GM12878 (cell line): ENCODE measurements at regions not wholly inside any gene's neighbourhood (a gene's known extent, or its start where the extent isn't known, plus 50 kb on each side); places are given as distances from the start of the nearest gene placed in this dataset.

Source experiments
- ATAC-seq: fragments of 200-7000 bp; cut with Tn5 transposase; 3 replicates; pipeline ENCODE4 v1.9.1; 2020; ENCODE audit warnings: mild to moderate bottlenecking, moderate library complexity
- BruUV-seq: library from RNA; stranded (reverse); fragments of 400-500 nt; replicated peaks from 2 replicates; lab custom pipeline; 2021; lab: Mats Ljungman, UMichigan
- CTCF ChIA-PET: fragments of 300-600 bp; sonication (Branson Sonifier 250); formaldehyde crosslinking; extraction: SDS; loops from one replicate; lab custom pipeline; 2021; ENCODE audit warnings: inconsistent platforms; lab: Yijun Ruan, JAX
- POLR2A ChIA-PET: fragments of 350-600 bp; formaldehyde crosslinking; extraction: SDS; loops from one replicate; lab custom pipeline; 2021; ENCODE audit warnings: inconsistent platforms; lab: Charles Lee
- RAD21 ChIA-PET: fragments of 300-600 bp; sonication (Branson Sonifier 250); formaldehyde crosslinking; loops from one replicate; lab custom pipeline; 2023; ENCODE audit warnings: antibody characterized with exemption; ENCODE audit not compliant: unreplicated experiment; lab: Charles Lee
- SMC1A ChIA-PET: fragments of 300-600 bp; sonication (Branson Sonifier 250); formaldehyde crosslinking; loops from one replicate; lab custom pipeline; 2023; ENCODE audit not compliant: unreplicated experiment, uncharacterized antibody; lab: Charles Lee
- DNase-seq: peaks from one replicate; pipeline ENCODE4 v3.0.0-alpha.2; 2011; ENCODE audit warnings: low read depth, low spot score
- FAIRE-seq: peaks from 3 replicates; lab custom pipeline; 2011; peaks lifted over from hg19 to GRCh38; lab: Jason Lieb, UNC
- H2AFZ ChIP-seq: 2 replicates; pipeline ENCODE4 v1.6.0; 2011; ENCODE audit warnings: low read depth, low read length, control low read depth; ENCODE audit not compliant: control insufficient read depth
- H3K27ac ChIP-seq: 2 replicates; pipeline ENCODE4 v1.5.1; 2011; ENCODE audit warnings: control low read depth; ENCODE audit not compliant: control insufficient read depth, insufficient read depth
- H3K27me3 ChIP-seq, 2 experiments: replicated peaks in 1 of 2; 2 replicates each; pipeline versions ENCODE4 v1.6.0 to v1.6.1; 2011; ENCODE audit warnings: low read length in 1 of 2; ENCODE audit not compliant: control insufficient read depth in 2 of 2, insufficient read depth in 2 of 2
- H3K36me3 ChIP-seq, 2 experiments: 2 replicates each; pipeline ENCODE4 v1.5.1; 2011; ENCODE audit warnings: low read length in 1 of 2; ENCODE audit not compliant: control insufficient read depth in 2 of 2, insufficient read depth in 2 of 2
- H3K4me1 ChIP-seq: 2 replicates; pipeline ENCODE4 v1.6.1; 2011; ENCODE audit warnings: mild to moderate bottlenecking, low read length, moderate library complexity, mixed read lengths; ENCODE audit not compliant: control insufficient read depth, insufficient read depth
- H3K4me2 ChIP-seq: 2 replicates; pipeline ENCODE4 v1.6.0; 2011; ENCODE audit warnings: control low read depth; ENCODE audit not compliant: control insufficient read depth, insufficient read depth
- H3K4me3 ChIP-seq: fragments of 200-600 bp; sonication (generic); 2 replicates; pipeline ENCODE4 v1.5.1; 2016
- H3K79me2 ChIP-seq: 2 replicates; pipeline ENCODE4 v1.6.0; 2011; ENCODE audit warnings: low read length; ENCODE audit not compliant: control insufficient read depth, insufficient read depth
- H3K9ac ChIP-seq: 2 replicates; pipeline ENCODE4 v1.8.0; 2011; ENCODE audit warnings: low read length, control low read depth, mixed read lengths; ENCODE audit not compliant: control insufficient read depth, insufficient read depth
- H3K9me3 ChIP-seq: replicated peaks from 3 replicates; pipeline ENCODE4 v1.5.1; 2011; ENCODE audit warnings: mild to moderate bottlenecking, low read length; ENCODE audit not compliant: control insufficient read depth, insufficient read depth
- H4K20me1 ChIP-seq: 2 replicates; pipeline ENCODE4 v1.6.0; 2011; ENCODE audit not compliant: control insufficient read depth, insufficient read depth
- BACH1 ChIP-seq: fragments of 450-650 bp; IDR thresholded peaks from 2 replicates; pipeline ENCODE4 v1.6.1; 2017; ENCODE audit warnings: mild to moderate bottlenecking, borderline replicate concordance
- CEBPZ ChIP-seq: fragments of 150-350 bp; IDR thresholded peaks from 2 replicates; pipeline ENCODE4 v1.6.1; 2016; ENCODE audit warnings: low read depth, low read length
- EGR1 ChIP-seq, 2 experiments: IDR thresholded peaks; 1 replicate in 1 of 2; 2 replicates in 1 of 2; pipeline ENCODE4 v1.6.1; 2011 to 2012; ENCODE audit warnings: low read depth in 2 of 2, low read length in 2 of 2, borderline replicate concordance in 1 of 2, mild to moderate bottlenecking in 1 of 2, moderate library complexity in 1 of 2
- ELK1 ChIP-seq: IDR thresholded peaks from 2 replicates; pipeline ENCODE4 v1.6.1; 2012; ENCODE audit warnings: low read depth, low read length, improper control_type of control experiment
- ESRRA ChIP-seq: IDR thresholded peaks from 2 replicates; pipeline ENCODE4 v1.6.1; 2012; ENCODE audit warnings: mild to moderate bottlenecking, low read length, improper control_type of control experiment
- EZH2 ChIP-seq: IDR thresholded peaks from 2 replicates; pipeline ENCODE4 v1.6.1; 2012; ENCODE audit warnings: low read depth, mild to moderate bottlenecking, control low read depth, inconsistent platforms, low read length, borderline replicate concordance; ENCODE audit not compliant: control insufficient read depth
- FOS ChIP-seq: IDR thresholded peaks from 3 replicates; pipeline ENCODE4 v1.6.1; 2011; ENCODE audit warnings: borderline replicate concordance; ENCODE audit not compliant: insufficient read length; ENCODE audit errors: extremely low read depth
- MEF2B ChIP-seq: fragments of 450-650 bp; IDR thresholded peaks from 2 replicates; pipeline ENCODE4 v1.6.1; 2018; ENCODE audit warnings: mild to moderate bottlenecking, moderate library complexity; ENCODE audit not compliant: partially characterized antibody, poor library complexity, severe bottlenecking
- PAX5 ChIP-seq: IDR thresholded peaks from 2 replicates; pipeline ENCODE4 v1.6.1; 2011; ENCODE audit warnings: low read depth, low read length, borderline replicate concordance
- POLR2A ChIP-seq: IDR thresholded peaks from 2 replicates; pipeline ENCODE4 v1.6.1; 2011; ENCODE audit warnings: low read depth, mild to moderate bottlenecking, low read length
- POU2F2 ChIP-seq: IDR thresholded peaks from 3 replicates; pipeline ENCODE4 v1.6.1; 2011; ENCODE audit warnings: low read depth, mild to moderate bottlenecking, low read length, borderline replicate concordance
- RBBP5 ChIP-seq: fragments of 200-600 bp; sonication (generic); conservative IDR thresholded peaks from 2 replicates; pipeline ENCODE4 v1.6.1; 2016
- SREBF1 ChIP-seq: IDR thresholded peaks from 2 replicates; pipeline ENCODE4 v1.6.1; 2012; ENCODE audit warnings: mild to moderate bottlenecking, low read length
- STAT3 ChIP-seq: IDR thresholded peaks from 2 replicates; pipeline ENCODE4 v1.6.1; 2011; ENCODE audit warnings: low read depth, low read length, improper control_type of control experiment
- WGBS: methylation state at CpG from one replicate; pipeline ENCODE4 v1.1.6; 2016; ENCODE audit warnings: low lambda C conversion rate; ENCODE audit not compliant: insufficient replicate concordance, insufficient coverage; ENCODE audit errors: missing lambda C conversion rate; 5-methylcytosine and 5-hydroxymethylcytosine counted together
- in situ Hi-C: fragments of 300-500 bp; cut with MboI; formaldehyde crosslinking; loops from 9 replicates; pipeline ENCODE4 v1.14.3; 2018; ENCODE audit warnings: mixed read lengths
- intact Hi-C: fragments of 100-400 bp; cut with micrococcal nuclease; formaldehyde crosslinking; loops from one replicate; pipeline ENCODE4 v1.14.2; 2022; ENCODE audit not compliant: unreplicated experiment

DNA sequence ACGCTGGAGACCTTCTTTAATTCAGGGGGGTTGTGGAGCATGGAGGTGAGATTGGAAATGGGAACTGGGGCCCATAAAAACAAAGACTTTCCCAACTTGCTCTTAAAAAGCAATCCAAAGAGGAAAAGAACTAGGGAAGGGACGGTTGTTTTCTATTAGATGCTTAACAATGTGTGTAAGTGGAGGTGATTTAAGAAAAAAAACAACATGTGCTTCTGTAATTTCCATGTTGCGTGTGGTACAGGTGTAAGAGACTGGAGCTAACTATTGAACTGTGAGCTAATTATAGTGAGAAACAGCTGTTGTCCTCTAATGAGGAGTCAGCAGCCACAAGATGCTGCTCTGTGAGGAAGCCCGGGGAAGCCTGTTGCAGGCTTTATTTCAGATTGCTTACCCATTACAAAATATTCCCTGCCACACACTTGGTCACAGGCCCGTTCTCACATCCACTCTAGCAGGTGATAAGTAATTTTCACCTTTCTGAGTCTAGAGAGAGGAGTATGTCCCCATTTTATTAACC lies 280.6 kb upstream of the PARD3B start (continued):
- no peak for TF ChIP-seq ESRRA
- TF ChIP-seq BACH1, result no peak

- TF ChIP-seq POLR2A (no peak), PAX5 (no peak), FOS (no peak), RBBP5 (no peak), SREBF1 (no peak), EGR1 (IDR thresholded peaks at IDR 0.05; ENCODE audit: borderline replicate concordance in 1 of 2, low read depth in 2 of 2, low read length in 2 of 2) (no peak), POU2F2 (no peak), STAT3 (no peak), MEF2B (no peak), CEBPZ (no peak), EZH2 (no peak), ELK1 (no peak)
- no peak overlapping the region for H3K4me2 ChIP-seq
- in situ Hi-C loops (no loop called here), intact Hi-C loops (no loop called here)
- H2AFZ ChIP-seq, result no peak overlapping the region
- ChIA-PET CTCF (no interaction called here), RAD21 (no interaction called here), POLR2A (no interaction called here), SMC1A (no interaction called here)
- H3K4me3 ChIP-seq, result no peak overlapping the region
- no peaks in the 10 kb centered on the region for H3K4me1 ChIP-seq
- no peak overlapping the region for H3K9ac ChIP-seq
- DNase-seq, result no peak
- no TSS peak for BruUV-seq
- no peaks in the 10 kb centered on the region for H3K79me2 ChIP-seq
- 34% methylated on average over 7 of the region's 7 CpGs for WGBS
- ATAC-seq, result no peak
- H3K27ac ChIP-seq, result no peak overlapping the region
- no peaks in the 10 kb centered on the region for H3K9me3 ChIP-seq
- no peak for FAIRE-seq
- no peaks in the 10 kb centered on the region; a peak in 1 of 4 replicates for H3K27me3 ChIP-seq
- H3K36me3 ChIP-seq, result no peaks in the 10 kb centered on the region
- H4K20me1 ChIP-seq, result no peaks in the 10 kb centered on the region
Measured at GRCh38 chr2:204265681-204266181, 279.5 kb upstream of the PARD3B start.
